GM18873 (cell line): ENCODE measurements at regions not wholly inside any gene's neighbourhood (a gene's known extent, or its start where the extent isn't known, plus 50 kb on each side); places are given as distances from the start of the nearest gene placed in this dataset.
"Not testable (repeated sequence)": the region's sequence is repeated elsewhere in the genome, so short reads cannot be mapped to it uniquely, and the experiment has no call there.

ENCODE experiments used
- ATAC-seq: cut with Tn5 transposase; IDR thresholded peaks from one replicate; pipeline ENCODE4 v1.9.1; 2021; ENCODE audit warnings: mild to moderate bottlenecking, moderate library complexity, moderate number of reproducible peaks; ENCODE audit not compliant: unreplicated experiment, low FRiP score

- no peak for ATAC-seq
Measured at GRCh38 chr5:87127426-87127825, 140.3 kb upstream of the RASA1 start.

GRCh38 chr5:87127956-87128687 lies 139.6 kb upstream of the RASA1 start:
- no peak for ATAC-seq

GRCh38 chr5:87129046-87129445 lies 138.6 kb upstream of the RASA1 start:
- ATAC-seq = no peak

- no peak for ATAC-seq
Measured at GRCh38 chr5:87132696-87133095, 135.0 kb upstream of the RASA1 start.

GRCh38 chr5:87134513-87134912 lies 133.2 kb upstream of the RASA1 start:
- not testable (repeated sequence) for ATAC-seq

GRCh38 chr5:87136096-87136495 lies 131.6 kb upstream of the RASA1 start:
- ATAC-seq = no peak

- ATAC-seq = no peak
Measured at GRCh38 chr5:87136733-87137132, 130.9 kb upstream of the RASA1 start.

GRCh38 chr5:87137283-87137682 lies 130.4 kb upstream of the RASA1 start:
- no peak for ATAC-seq

GRCh38 chr5:87138091-87138805 lies 129.4 kb upstream of the RASA1 start:
- ATAC-seq = no peak

- no peak for ATAC-seq
Measured at GRCh38 chr5:87139795-87140194, 127.9 kb upstream of the RASA1 start.

GRCh38 chr5:87141544-87141943 lies 126.1 kb upstream of the RASA1 start:
- ATAC-seq = no peak

GRCh38 chr5:87145853-87146252 lies 121.8 kb upstream of the RASA1 start:
- ATAC-seq = not testable (repeated sequence)

GRCh38 chr5:87147441-87147840 lies 120.2 kb upstream of the RASA1 start:
- ATAC-seq = no peak

- ATAC-seq = no peak
Measured at GRCh38 chr5:87150630-87151029, 117.1 kb upstream of the RASA1 start.

- ATAC-seq = no peak
Measured at GRCh38 chr5:87151547-87151946, 116.1 kb upstream of the RASA1 start.

GRCh38 chr5:87152886-87153285 lies 114.8 kb upstream of the RASA1 start:
- ATAC-seq = no peak

- ATAC-seq = no peak
Measured at GRCh38 chr5:87154191-87154590, 113.5 kb upstream of the RASA1 start.

GRCh38 chr5:87155106-87155505 lies 112.6 kb upstream of the RASA1 start:
- ATAC-seq = no peak

GRCh38 chr5:87156631-87157030 lies 111.1 kb upstream of the RASA1 start:
- no peak for ATAC-seq

GRCh38 chr5:87164409-87164808 lies 103.3 kb upstream of the RASA1 start:
- ATAC-seq = no peak

GRCh38 chr5:87169300-87169991 lies 98.2 kb upstream of the RASA1 start:
- ATAC-seq = no peak
